ENCODE measurements at regions not wholly inside any gene's neighbourhood (a gene's known extent, or its start where the extent isn't known, plus 50 kb on each side); places are given as distances from the start of the nearest gene placed in this dataset.

GRCh38 chr3:95939235-95939809 lies 875.1 kb upstream of the EPHA6 start:
- Histone ChIP-seq H3K4me1 (ENCODE audit: control insufficient read depth, insufficient read depth, low read length) (no peaks in the 10 kb centered on the region), H3K27ac (ENCODE audit: extremely low read depth, low read depth, low read length) (no peak overlapping the region), H3K4me3 (ENCODE audit: low read depth, low read length) (no peak overlapping the region), H3K9me3 (ENCODE audit: control insufficient read depth, insufficient read depth, low read depth, low read length) (no peaks in the 10 kb centered on the region), H3K36me3 (ENCODE audit: control insufficient read depth in 2 of 2, insufficient read depth in 1 of 2, low read length in 2 of 2) (no peaks in the 10 kb centered on the region)
- ChIA-PET POLR2A (no interaction called here), CTCF (no interaction called here)
- TF ChIP-seq TCF7L2 (IDR thresholded peaks at IDR 0.05; ENCODE audit: borderline replicate concordance, low read depth, low read length) (no peak), SP7 (tag by site-specific recombination; IDR thresholded peaks at IDR 0.05) (no peak), AEBP2 (tag by site-specific recombination; IDR thresholded peaks at IDR 0.05; ENCODE audit: borderline replicate concordance) (no peak), PRDM4 (tag by site-specific recombination; IDR thresholded peaks at IDR 0.05) (no peak)

- Histone ChIP-seq H3K9me3 (ENCODE audit: control insufficient read depth, insufficient read depth, low read depth, low read length) (no peaks in the 10 kb centered on the region), H3K4me1 (ENCODE audit: control insufficient read depth, insufficient read depth, low read length) (no peaks in the 10 kb centered on the region), H3K4me3 (ENCODE audit: low read depth, low read length) (no peak overlapping the region), H3K36me3 (ENCODE audit: control insufficient read depth in 2 of 2, insufficient read depth in 1 of 2, low read length in 2 of 2) (no peaks in the 10 kb centered on the region), H3K27ac (ENCODE audit: extremely low read depth, low read depth, low read length) (no peak overlapping the region)
- no peak for TF ChIP-seq ZNF837 (tag by site-specific recombination; IDR thresholded peaks at IDR 0.05)
- ChIA-PET CTCF (no interaction called here), POLR2A (no interaction called here)
These were observed 848.6 kb upstream of the EPHA6 start for GRCh38 chr3:95965704-95966336.

GRCh38 chr3:95971573-95971972 lies 842.8 kb upstream of the EPHA6 start:
- Histone ChIP-seq H3K36me3 (ENCODE audit: control insufficient read depth in 2 of 2, insufficient read depth in 1 of 2, low read length in 2 of 2) (no peaks in the 10 kb centered on the region), H3K4me1 (ENCODE audit: control insufficient read depth, insufficient read depth, low read length) (no peaks in the 10 kb centered on the region), H3K9me3 (ENCODE audit: control insufficient read depth, insufficient read depth, low read depth, low read length) (no peaks in the 10 kb centered on the region), H3K4me3 (ENCODE audit: low read depth, low read length) (no peak overlapping the region), H3K27ac (ENCODE audit: extremely low read depth, low read depth, low read length) (no peak overlapping the region)
- TF ChIP-seq ZNF510 (tag by site-specific recombination; IDR thresholded peaks at IDR 0.05; ENCODE audit: insufficient replicate concordance) (no peak), ZNF114 (tag by site-specific recombination; IDR thresholded peaks at IDR 0.05) (no peak), ZNF24 (tag by site-specific recombination; IDR thresholded peaks at IDR 0.05) (no peak), ZNF280C (tag by site-specific recombination; IDR thresholded peaks at IDR 0.05) (no peak), ZNF16 (tag by site-specific recombination; IDR thresholded peaks at IDR 0.05; ENCODE audit: low read depth) (no peak), ZNF302 (tag by site-specific recombination; IDR thresholded peaks at IDR 0.05; ENCODE audit: low read depth) (no peak), ZBTB48 (tag by site-specific recombination; IDR thresholded peaks at IDR 0.05) (no peak), ZNF146 (tag by site-specific recombination; IDR thresholded peaks at IDR 0.05) (no peak), ZXDB (tag by site-specific recombination; IDR thresholded peaks at IDR 0.05) (no peak)
- ChIA-PET POLR2A (no interaction called here), CTCF (no interaction called here)

All from HEK293 (cell line).